MCF 10A (cell line): ENCODE measurements at regions not wholly inside any gene's neighbourhood (a gene's known extent, or its start where the extent isn't known, plus 50 kb on each side); places are given as distances from the start of the nearest gene placed in this dataset.

Source experiments
- BruUV-seq: library from RNA; stranded (reverse); fragments of 400-500 nt; replicated peaks from 2 replicates; lab custom pipeline; 2021; lab: Mats Ljungman, UMichigan
- CTCF ChIA-PET: fragments of 300-600 bp; sonication (Branson Sonifier 250); formaldehyde crosslinking; extraction: SDS; loops from one replicate; lab custom pipeline; 2021; ENCODE audit warnings: antibody characterized with exemption, inconsistent platforms; lab: Yijun Ruan, JAX
- POLR2A ChIA-PET: fragments of 300-600, 350-650 bp; sonication (Branson Sonifier 250); formaldehyde crosslinking; extraction: SDS; loops from one replicate; lab custom pipeline; 2020; ENCODE audit warnings: antibody characterized with exemption, inconsistent platforms; lab: Yijun Ruan, JAX
- DNase-seq: peaks from one replicate; pipeline ENCODE4 v3.0.0-alpha.2; 2018; ENCODE audit not compliant: unreplicated experiment
- H3K27ac Mint-ChIP-seq: one replicate; pipeline ENCODE4 v1.8.0; 2022; ENCODE audit warnings: mild to moderate bottlenecking, low read depth, mixed read lengths; ENCODE audit not compliant: unreplicated experiment
- H3K27me3 Mint-ChIP-seq: one replicate; pipeline ENCODE4 v1.8.0; 2022; ENCODE audit warnings: mixed read lengths; ENCODE audit not compliant: insufficient read depth, unreplicated experiment
- H3K36me3 Mint-ChIP-seq: one replicate; pipeline ENCODE4 v1.8.0; 2022; ENCODE audit warnings: mild to moderate bottlenecking, moderate library complexity, mixed read lengths; ENCODE audit not compliant: insufficient read depth, unreplicated experiment
- H3K4me1 Mint-ChIP-seq: one replicate; pipeline ENCODE4 v1.8.0; 2022; ENCODE audit warnings: mixed read lengths; ENCODE audit not compliant: insufficient read depth, unreplicated experiment
- H3K4me3 Mint-ChIP-seq: one replicate; pipeline ENCODE4 v1.8.0; 2022; ENCODE audit warnings: mild to moderate bottlenecking, moderate library complexity, mixed read lengths; ENCODE audit not compliant: unreplicated experiment
- H3K9me3 Mint-ChIP-seq: one replicate; pipeline ENCODE4 v1.8.0; 2022; ENCODE audit warnings: mixed read lengths; ENCODE audit not compliant: unreplicated experiment
- intact Hi-C: fragments of 100-400 bp; cut with micrococcal nuclease; formaldehyde crosslinking; loops from 2 replicates; pipeline ENCODE4 v1.14.1; 2022
- TF ChIP-seq, protein P1 (sequence below): fragments of 200-600 bp; IDR thresholded peaks from one replicate; pipeline ENCODE4 v1.8.0; 2022; ENCODE audit warnings: antibody characterized with exemption, mild to moderate bottlenecking; ENCODE audit not compliant: unreplicated experiment

- Mint-ChIP-seq H3K27me3 (no peaks in the 10 kb centered on the region), H3K36me3 (no peaks in the 10 kb centered on the region), H3K27ac (no peak overlapping the region), H3K4me3 (no peak overlapping the region), H3K4me1 (no peaks in the 10 kb centered on the region), H3K9me3 (no peaks in the 10 kb centered on the region)
- DNase-seq, result no peak
- intact Hi-C loops, result no loop called here
- ChIA-PET CTCF (no interaction called here), POLR2A (no interaction called here)
- TF ChIP-seq, protein P1, sequence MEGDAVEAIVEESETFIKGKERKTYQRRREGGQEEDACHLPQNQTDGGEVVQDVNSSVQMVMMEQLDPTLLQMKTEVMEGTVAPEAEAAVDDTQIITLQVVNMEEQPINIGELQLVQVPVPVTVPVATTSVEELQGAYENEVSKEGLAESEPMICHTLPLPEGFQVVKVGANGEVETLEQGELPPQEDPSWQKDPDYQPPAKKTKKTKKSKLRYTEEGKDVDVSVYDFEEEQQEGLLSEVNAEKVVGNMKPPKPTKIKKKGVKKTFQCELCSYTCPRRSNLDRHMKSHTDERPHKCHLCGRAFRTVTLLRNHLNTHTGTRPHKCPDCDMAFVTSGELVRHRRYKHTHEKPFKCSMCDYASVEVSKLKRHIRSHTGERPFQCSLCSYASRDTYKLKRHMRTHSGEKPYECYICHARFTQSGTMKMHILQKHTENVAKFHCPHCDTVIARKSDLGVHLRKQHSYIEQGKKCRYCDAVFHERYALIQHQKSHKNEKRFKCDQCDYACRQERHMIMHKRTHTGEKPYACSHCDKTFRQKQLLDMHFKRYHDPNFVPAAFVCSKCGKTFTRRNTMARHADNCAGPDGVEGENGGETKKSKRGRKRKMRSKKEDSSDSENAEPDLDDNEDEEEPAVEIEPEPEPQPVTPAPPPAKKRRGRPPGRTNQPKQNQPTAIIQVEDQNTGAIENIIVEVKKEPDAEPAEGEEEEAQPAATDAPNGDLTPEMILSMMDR, result no peak
- no TSS peak for BruUV-seq
Measured at GRCh38 chr5:74500110-74500917, 140.2 kb downstream of the ENC1 start.

- ChIA-PET POLR2A (no interaction called here), CTCF (interaction anchor here (1.0 kb wide), 1 partner anchor 12 kb away, joined by 4 read pairs; no protein-coding TSS in a partner anchor)
- intact Hi-C loops, result no loop called here
- TF ChIP-seq, protein P1, result no peak
- no peak overlapping the region for H3K27ac Mint-ChIP-seq
- BruUV-seq, result no TSS peak
- no peak overlapping the region for H3K4me3 Mint-ChIP-seq
- no peaks in the 10 kb centered on the region for H3K9me3 Mint-ChIP-seq
- no peaks in the 10 kb centered on the region for H3K27me3 Mint-ChIP-seq
- no peak for DNase-seq
- H3K4me1 Mint-ChIP-seq, result no peaks in the 10 kb centered on the region
- no peaks in the 10 kb centered on the region for H3K36me3 Mint-ChIP-seq
Measured at GRCh38 chr5:74499256-74500050, 141.1 kb downstream of the ENC1 start.

DNA sequence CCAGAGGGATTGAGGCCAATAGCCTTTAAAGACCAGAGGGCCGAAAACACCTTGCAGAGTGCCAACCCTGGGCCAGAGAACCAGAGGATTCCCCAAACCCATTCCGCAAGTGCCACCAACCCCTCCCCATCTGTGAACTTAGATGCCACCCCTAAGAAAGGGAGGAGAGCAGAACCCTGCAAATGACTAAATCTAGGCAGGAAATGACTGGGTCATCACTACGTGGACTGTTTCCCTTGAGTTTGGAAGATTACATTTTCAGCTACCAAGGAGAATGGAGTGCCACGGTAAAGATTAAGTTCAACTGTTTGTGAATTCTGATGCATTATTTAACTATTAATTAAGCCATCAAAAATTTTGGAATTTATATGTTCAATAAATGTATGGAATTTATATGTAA lies 142.8 kb downstream of the ENC1 start:
- TF ChIP-seq, protein P1, result no peak
- Mint-ChIP-seq H3K36me3 (no peaks in the 10 kb centered on the region), H3K27ac (no peak overlapping the region), H3K4me1 (no peaks in the 10 kb centered on the region), H3K27me3 (no peaks in the 10 kb centered on the region), H3K9me3 (no peaks in the 10 kb centered on the region), H3K4me3 (no peak overlapping the region)
- CTCF ChIA-PET, result interaction anchor here (0.6 kb wide), 1 partner anchor 33 kb away, joined by 3 read pairs; no protein-coding TSS in a partner anchor
- BruUV-seq, result no TSS peak
- POLR2A ChIA-PET, result interaction anchor here (0.6 kb wide), 1 partner anchor 344 kb away, joined by 3 read pairs; no protein-coding TSS in a partner anchor
- intact Hi-C loops, result no loop called here
- DNase-seq, result no peak

DNA sequence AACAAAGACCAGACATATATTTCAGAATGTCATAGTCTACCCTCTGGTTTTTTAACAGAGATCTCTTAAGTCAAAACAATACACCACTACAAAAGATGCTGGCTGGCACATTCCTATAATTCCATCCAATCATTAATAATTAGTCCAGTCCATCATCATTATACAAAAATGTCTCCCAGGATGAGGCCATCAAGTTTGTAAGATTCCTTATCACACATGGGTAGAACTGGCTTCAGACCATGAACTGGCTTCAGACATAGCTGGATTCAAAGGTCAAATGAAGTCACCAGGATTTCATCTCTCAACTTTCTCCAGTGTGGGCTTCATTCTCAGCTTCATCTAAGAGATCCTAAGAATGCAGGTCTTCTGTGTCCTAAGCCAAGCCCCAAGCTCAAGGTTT lies 147.1 kb downstream of the ENC1 start:
- no peaks in the 10 kb centered on the region for H3K9me3 Mint-ChIP-seq
- H3K27ac Mint-ChIP-seq, result no peak overlapping the region
- H3K4me3 Mint-ChIP-seq, result no peak overlapping the region
- TF ChIP-seq, protein P1, result no peak
- intact Hi-C loops, result no loop called here
- H3K4me1 Mint-ChIP-seq, result no peaks in the 10 kb centered on the region
- H3K36me3 Mint-ChIP-seq, result no peaks in the 10 kb centered on the region
- BruUV-seq, result no TSS peak
- CTCF ChIA-PET, result interaction anchor here (0.9 kb wide), 1 partner anchor 13 kb away, joined by 3 read pairs; no protein-coding TSS in a partner anchor
- POLR2A ChIA-PET, result interaction anchor here (0.5 kb wide), 1 partner anchor 157 kb away, joined by 4 read pairs; no protein-coding TSS in a partner anchor
- no peaks in the 10 kb centered on the region for H3K27me3 Mint-ChIP-seq
- DNase-seq, result no peak
